HG02798 (cell line): ENCODE measurements at regions not wholly inside any gene's neighbourhood (a gene's known extent, or its start where the extent isn't known, plus 50 kb on each side); places are given as distances from the start of the nearest gene placed in this dataset.
"Not testable (repeated sequence)": the region's sequence is repeated elsewhere in the genome, so short reads cannot be mapped to it uniquely, and the experiment has no call there.

Experiments used
- ATAC-seq: cut with Tn5 transposase; IDR thresholded peaks from one replicate; pipeline ENCODE4 v1.9.1; 2021; ENCODE audit warnings: mild to moderate bottlenecking; ENCODE audit not compliant: unreplicated experiment, poor library complexity

GRCh38 chr17:63071797-63072196, 105.8 kb downstream of the TANC2 start:
- no peak for ATAC-seq

GRCh38 chr17:63075969-63076368, 109.9 kb downstream of the TANC2 start:
- no peak for ATAC-seq

- ATAC-seq: no peak
These were observed 112.7 kb downstream of the TANC2 start for GRCh38 chr17:63078707-63079106.

- ATAC-seq: no peak
These were observed 116.3 kb downstream of the TANC2 start for GRCh38 chr17:63082273-63082861.

GRCh38 chr17:63082952-63083351, 116.9 kb downstream of the TANC2 start:
- no peak for ATAC-seq

- no peak for ATAC-seq
These were observed 120.6 kb downstream of the TANC2 start for GRCh38 chr17:63086483-63087185.

- not testable (repeated sequence) for ATAC-seq
These were observed 124.5 kb downstream of the TANC2 start for GRCh38 chr17:63090358-63091114.

- not testable (repeated sequence) for ATAC-seq
These were observed 125.9 kb downstream of the TANC2 start for GRCh38 chr17:63091909-63092308.

- ATAC-seq: no peak
These were observed 128.6 kb downstream of the TANC2 start for GRCh38 chr17:63094631-63095030.

- no peak for ATAC-seq
These were observed 129.4 kb downstream of the TANC2 start for GRCh38 chr17:63095459-63095858.

- no peak for ATAC-seq
These were observed 129.8 kb downstream of the TANC2 start for GRCh38 chr17:63095879-63096278.

GRCh38 chr17:63096426-63096825, 130.4 kb downstream of the TANC2 start:
- no peak for ATAC-seq

GRCh38 chr17:63099425-63099824, 133.4 kb downstream of the TANC2 start:
- ATAC-seq: no peak

GRCh38 chr17:63102034-63102433, 136.0 kb downstream of the TANC2 start:
- no peak for ATAC-seq

GRCh38 chr17:63106050-63106449, 140.0 kb downstream of the TANC2 start:
- no peak for ATAC-seq

- ATAC-seq: no peak
These were observed 143.6 kb downstream of the TANC2 start for GRCh38 chr17:63109661-63110060.

GRCh38 chr17:63113167-63113566, 147.1 kb downstream of the TANC2 start:
- no peak for ATAC-seq

- no peak for ATAC-seq
These were observed 150.2 kb downstream of the TANC2 start for GRCh38 chr17:63116228-63116627.

GRCh38 chr17:63116967-63117830, 151.2 kb downstream of the TANC2 start:
- ATAC-seq: no peak

GRCh38 chr17:63120406-63120805, 154.4 kb downstream of the TANC2 start:
- ATAC-seq: no peak
